DOHH2 (cell line): ENCODE measurements at regions not wholly inside any gene's neighbourhood (a gene's known extent, or its start where the extent isn't known, plus 50 kb on each side); places are given as distances from the start of the nearest gene placed in this dataset.

Experiments
- H3F3A ChIP-seq: fragments of 200-600 bp; sonication (generic), shearing (Covaris generic); 2 replicates; pipeline ENCODE4 v1.6.0; 2016; ENCODE audit warnings: antibody characterized with exemption, mild to moderate bottlenecking; ENCODE audit not compliant: control insufficient read depth, insufficient read depth
- H3K27ac ChIP-seq: fragments of 200-600 bp; sonication (generic); 2 replicates; pipeline ENCODE4 v1.5.1; 2014; ENCODE audit warnings: low read depth, mild to moderate bottlenecking, low read length, moderate library complexity
- H3K27me3 ChIP-seq: fragments of 200-600 bp; sonication (generic); 2 replicates; pipeline ENCODE4 v1.6.1; 2014; ENCODE audit warnings: mild to moderate bottlenecking, low read length, mixed read lengths; ENCODE audit not compliant: control insufficient read depth
- H3K36me3 ChIP-seq: fragments of 200-600 bp; sonication (generic); 2 replicates; pipeline ENCODE4 v1.6.1; 2014; ENCODE audit warnings: mild to moderate bottlenecking, low read length, moderate library complexity, mixed read lengths; ENCODE audit not compliant: control insufficient read depth
- H3K4me1 ChIP-seq: fragments of 200-600 bp; sonication (generic); 2 replicates; pipeline ENCODE4 v1.6.1; 2014; ENCODE audit warnings: mild to moderate bottlenecking, low read length, mixed read lengths; ENCODE audit not compliant: control insufficient read depth
- H3K4me2 ChIP-seq: fragments of 200-600 bp; sonication (generic); 2 replicates; pipeline ENCODE4 v1.6.0; 2014; ENCODE audit warnings: mild to moderate bottlenecking, low read length, moderate library complexity
- H3K4me3 ChIP-seq: fragments of 200-600 bp; sonication (generic); 2 replicates; pipeline ENCODE4 v1.5.1; 2014; ENCODE audit warnings: mild to moderate bottlenecking, low read length, mixed read lengths
- H3K79me2 ChIP-seq: fragments of 200-600 bp; sonication (generic); 2 replicates; pipeline ENCODE4 v1.6.1; 2014; ENCODE audit warnings: mild to moderate bottlenecking, low read length, mixed read lengths; ENCODE audit not compliant: control insufficient read depth
- H3K9me2 ChIP-seq: fragments of 200-600 bp; sonication (generic); replicated peaks from 2 replicates; pipeline ENCODE4 v1.6.1; 2014; ENCODE audit warnings: mild to moderate bottlenecking, low read length, mixed read lengths; ENCODE audit not compliant: control insufficient read depth
- H3K9me3 ChIP-seq: fragments of 200-600 bp; sonication (generic); 2 replicates; pipeline ENCODE4 v1.6.1; 2014; ENCODE audit warnings: antibody characterized with exemption, low read length, mixed read lengths; ENCODE audit not compliant: control insufficient read depth, insufficient read depth
- H4K20me1 ChIP-seq: fragments of 200-600 bp; sonication (generic); 2 replicates; pipeline ENCODE4 v1.6.0; 2014; ENCODE audit warnings: low read depth, mild to moderate bottlenecking, antibody characterized with exemption, low read length, moderate library complexity; ENCODE audit not compliant: control insufficient read depth, insufficient read depth
- CTCF ChIP-seq: fragments of 200-600 bp; sonication (generic); IDR thresholded peaks from one replicate; pipeline ENCODE4 v1.5.1; 2014; ENCODE audit warnings: antibody characterized with exemption, mild to moderate bottlenecking, low read depth, low read length; ENCODE audit not compliant: poor library complexity, severe bottlenecking
- EZH2phosphoT487 ChIP-seq: fragments of 200-600 bp; sonication (generic); IDR thresholded peaks from 2 replicates; pipeline ENCODE4 v1.6.1; 2017; ENCODE audit warnings: borderline replicate concordance, mild to moderate bottlenecking, antibody characterized with exemption, low read length, moderate library complexity, mixed read lengths

GRCh38 chrX:14476205-14476604 is 53.1 kb upstream of the GLRA2 start:
- no peaks in the 10 kb centered on the region for H3K4me1 ChIP-seq
- no peaks in the 10 kb centered on the region for H3K36me3 ChIP-seq
- H3F3A ChIP-seq: no peaks in the 10 kb centered on the region
- no peaks in the 10 kb centered on the region for H3K27me3 ChIP-seq
- H3K79me2 ChIP-seq: no peaks in the 10 kb centered on the region
- no peak overlapping the region for H3K4me2 ChIP-seq
- TF ChIP-seq CTCF: no peak
- no peak for TF ChIP-seq EZH2phosphoT487
- no peak overlapping the region for H3K4me3 ChIP-seq
- H3K27ac ChIP-seq: no peak overlapping the region
- H3K9me3 ChIP-seq: no peaks in the 10 kb centered on the region
- H4K20me1 ChIP-seq: no peaks in the 10 kb centered on the region
- H3K9me2 ChIP-seq: no peaks in the 10 kb centered on the region

DNA sequence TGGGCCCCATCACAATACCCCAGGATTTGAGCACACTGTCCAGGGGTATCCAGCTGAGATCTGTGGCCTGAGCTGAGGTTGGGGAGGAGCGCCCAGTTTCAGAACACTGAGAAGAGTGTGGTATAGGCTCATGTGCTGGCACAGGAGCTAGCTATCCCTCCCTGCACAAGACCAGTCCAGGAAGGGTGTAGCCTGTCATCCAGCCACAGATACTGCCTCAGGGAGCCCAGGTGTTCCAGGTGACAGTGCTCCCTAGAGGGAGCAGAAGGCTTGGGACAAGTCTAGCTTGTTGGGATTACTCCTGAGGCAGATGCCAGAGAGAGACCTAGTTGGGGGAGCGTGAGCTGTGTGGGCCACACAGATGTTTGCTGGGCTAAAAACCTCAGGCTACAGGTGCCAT is 79.6 kb upstream of the GLRA2 start:
- no peak for TF ChIP-seq CTCF
- TF ChIP-seq EZH2phosphoT487: no peak
- H3K9me2 ChIP-seq: no peaks in the 10 kb centered on the region
- no peak overlapping the region for H3K4me3 ChIP-seq
- no peaks in the 10 kb centered on the region for H3K36me3 ChIP-seq
- no peaks in the 10 kb centered on the region for H3K27me3 ChIP-seq
- H3F3A ChIP-seq: no peaks in the 10 kb centered on the region
- H3K79me2 ChIP-seq: no peaks in the 10 kb centered on the region
- H3K4me2 ChIP-seq: no peak overlapping the region
- H3K27ac ChIP-seq: no peak overlapping the region
- H4K20me1 ChIP-seq: no peaks in the 10 kb centered on the region
- H3K9me3 ChIP-seq: no peaks in the 10 kb centered on the region
- H3K4me1 ChIP-seq: no peaks in the 10 kb centered on the region

DNA sequence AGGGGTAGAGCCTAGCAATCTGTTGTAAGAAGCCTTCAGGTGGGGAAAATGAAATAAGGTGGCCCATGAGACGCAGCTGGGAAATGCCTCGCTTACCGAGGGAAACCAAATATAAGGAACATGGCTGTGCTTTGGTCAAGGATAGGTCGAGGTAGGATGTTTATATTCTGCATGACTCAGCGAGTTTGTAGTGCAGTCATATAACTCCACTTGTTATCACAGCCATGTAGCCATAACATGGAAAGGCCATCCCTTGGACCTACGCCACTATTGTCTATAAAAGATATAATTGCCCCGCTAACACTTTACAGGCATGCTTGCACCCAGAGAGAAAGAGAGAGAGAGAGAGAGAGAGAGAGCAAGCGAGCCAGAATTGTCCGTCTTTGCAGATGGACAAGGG is 80.9 kb upstream of the GLRA2 start:
- Histone ChIP-seq H3K9me2 (no peaks in the 10 kb centered on the region), H3K27ac (no peak overlapping the region)

More for the DNA sequence above, 80.9 kb upstream of the GLRA2 start:
- Histone ChIP-seq H3F3A (no peaks in the 10 kb centered on the region), H3K36me3 (no peaks in the 10 kb centered on the region), H3K9me3 (no peaks in the 10 kb centered on the region), H4K20me1 (no peaks in the 10 kb centered on the region), H3K79me2 (no peaks in the 10 kb centered on the region), H3K27me3 (no peaks in the 10 kb centered on the region), H3K4me2 (no peak overlapping the region), H3K4me3 (no peak overlapping the region), H3K4me1 (no peaks in the 10 kb centered on the region)
- TF ChIP-seq CTCF (no peak), EZH2phosphoT487 (no peak)
